K562 (cell line): ENCODE measurements at regions not wholly inside any gene's neighbourhood (a gene's known extent, or its start where the extent isn't known, plus 50 kb on each side); places are given as distances from the start of the nearest gene placed in this dataset.
"Not testable (repeated sequence)": the region's sequence is repeated elsewhere in the genome, so short reads cannot be mapped to it uniquely, and the experiment has no call there.

ENCODE experiments used
- ATAC-seq: fragments of 200-7000 bp; cut with Tn5 transposase; 3 replicates; pipeline ENCODE4 v1.9.1; 2020; ENCODE audit warnings: moderate library complexity
- BruUV-seq: library from RNA; stranded (reverse); fragments of 400-500 nt; replicated peaks from 2 replicates; lab custom pipeline; 2021; lab: Mats Ljungman, UMichigan
- CTCF ChIA-PET: fragments of 300-600 bp; formaldehyde crosslinking; extraction: SDS; loops from one replicate; lab custom pipeline; 2021; ENCODE audit warnings: low intra/inter-chr PET ratio; lab: Yijun Ruan, JAX
- POLR2A ChIA-PET: fragments of 300-600, 350-650 bp; sonication (Branson Sonifier 250); formaldehyde crosslinking; extraction: SDS; loops from one replicate; lab custom pipeline; 2021; ENCODE audit warnings: antibody characterized with exemption, inconsistent platforms; lab: Yijun Ruan, JAX
- DNase-seq, 4 experiments: peaks; one replicate each; pipeline versions ENCODE4 v3.0.0 to v3.0.0-alpha.2; 2011 to 2018; ENCODE audit warnings: low spot score in 3 of 4, mixed read lengths in 3 of 4; ENCODE audit errors: extremely low read depth in 1 of 4
- FAIRE-seq: peaks from 2 replicates; lab custom pipeline; 2011; peaks lifted over from hg19 to GRCh38; lab: Jason Lieb, UNC
- H2AFZ ChIP-seq: 2 replicates; pipeline ENCODE4 v1.6.0; 2011; ENCODE audit warnings: low read depth, low read length, control low read depth, inconsistent platforms
- H3K27ac ChIP-seq: fragments of 200-600 bp; 3 replicates; pipeline ENCODE4 v1.8.0; 2011; ENCODE audit warnings: low read depth, mild to moderate bottlenecking, control low read depth, inconsistent platforms, low read length, moderate library complexity, mixed read lengths; ENCODE audit errors: extremely low read depth
- H3K27me3 ChIP-seq, 2 experiments: fragments of 300-600 bp in 1 of 2; 2 replicates in 1 of 2; 3 replicates in 1 of 2; pipeline versions ENCODE4 v1.6.0 to v1.8.0; 2011; ENCODE audit warnings: inconsistent platforms in 2 of 2, low read length in 2 of 2, mild to moderate bottlenecking in 1 of 2, mixed read lengths in 1 of 2, moderate library complexity in 1 of 2; ENCODE audit not compliant: control insufficient read depth in 2 of 2, insufficient read depth in 2 of 2
- H3K36me3 ChIP-seq: fragments of 300-600 bp; 3 replicates; pipeline ENCODE4 v1.8.0; 2011; ENCODE audit warnings: mild to moderate bottlenecking, low read length, inconsistent platforms; ENCODE audit not compliant: control insufficient read depth, insufficient read depth
- H3K4me1 ChIP-seq, 2 experiments: fragments of 200-600 bp in 1 of 2; replicated peaks in 1 of 2; 2 replicates in 1 of 2; 3 replicates in 1 of 2; pipeline versions ENCODE4 v1.5.1 to v1.8.0; 2011; ENCODE audit warnings: inconsistent platforms in 2 of 2, low read length in 2 of 2, mild to moderate bottlenecking in 1 of 2, mixed read lengths in 1 of 2, moderate library complexity in 1 of 2; ENCODE audit not compliant: control insufficient read depth in 2 of 2, insufficient read depth in 2 of 2
- H3K4me2 ChIP-seq: 2 replicates; pipeline ENCODE4 v1.6.1; 2011; ENCODE audit warnings: low read length, control low read depth, inconsistent platforms, mixed read lengths; ENCODE audit not compliant: insufficient read depth
- H3K4me3 ChIP-seq: fragments of 200-600 bp; sonication (generic), shearing (Covaris generic); 2 replicates; pipeline ENCODE4 v1.5.1; 2016; ENCODE audit warnings: control low read depth, inconsistent platforms
- H3K79me2 ChIP-seq: fragments of 200-600 bp; 3 replicates; pipeline ENCODE4 v1.8.0; 2011; ENCODE audit warnings: low read length, inconsistent platforms; ENCODE audit not compliant: control insufficient read depth, insufficient read depth
- H3K9ac ChIP-seq, 2 experiments: 2 replicates each; pipeline versions ENCODE4 v1.6.0 to v1.6.1; 2011; ENCODE audit warnings: low read depth in 2 of 2, low read length in 2 of 2, control low read depth in 1 of 2, inconsistent platforms in 1 of 2, mild to moderate bottlenecking in 1 of 2, mixed read lengths in 1 of 2; ENCODE audit not compliant: insufficient read depth in 1 of 2
- H3K9me1 ChIP-seq: one replicate; pipeline ENCODE4 v1.6.0; 2011; ENCODE audit warnings: inconsistent platforms, mild to moderate bottlenecking, low read length, moderate library complexity; ENCODE audit not compliant: control insufficient read depth, insufficient read depth
- H3K9me3 ChIP-seq: replicated peaks from 2 replicates; pipeline ENCODE4 v1.5.1; 2011; ENCODE audit warnings: low read depth, low read length, inconsistent platforms; ENCODE audit not compliant: control insufficient read depth, insufficient read depth
- H4K20me1 ChIP-seq: replicated peaks from 2 replicates; pipeline ENCODE4 v1.6.1; 2011; ENCODE audit warnings: low read length, inconsistent platforms, mixed read lengths; ENCODE audit not compliant: control insufficient read depth, insufficient read depth
- WGBS: fragments of 100-300 bp; shearing (Covaris generic); methylation state at CpG from one replicate; pipeline ENCODE4 v1.1.6; 2016; ENCODE audit warnings: low coverage, mixed read lengths; ENCODE audit not compliant: insufficient coverage; ENCODE audit errors: missing lambda C conversion rate; 5-methylcytosine and 5-hydroxymethylcytosine counted together
- in situ Hi-C: fragments of 300-500 bp; cut with MboI; formaldehyde crosslinking; loops from 4 replicates; pipeline ENCODE4 v1.15.0; 2018; ENCODE audit warnings: inconsistent platforms, mixed read lengths
- intact Hi-C: fragments of 100-400 bp; cut with micrococcal nuclease; formaldehyde crosslinking; loops from 2 replicates; pipeline ENCODE4 v1.14.2; 2022

GRCh38 chr9:62737915-62738314, 1548.1 kb downstream of the SPATA31A7 start:
- FAIRE-seq, DNase-seq, H2AFZ ChIP-seq, H3K36me3 ChIP-seq, H4K20me1 ChIP-seq, BruUV-seq, H3K9me3 ChIP-seq, ATAC-seq, H3K4me1 ChIP-seq, in situ Hi-C loops, H3K4me3 ChIP-seq, H3K27ac ChIP-seq, intact Hi-C loops, H3K79me2 ChIP-seq, H3K4me2 ChIP-seq, H3K9me1 ChIP-seq, H3K9ac ChIP-seq, POLR2A ChIA-PET, CTCF ChIA-PET, H3K27me3 ChIP-seq: not testable (repeated sequence)
- 0% methylated on average over 2 of the region's 24 CpGs for whole genome bisulfite sequencing

- H4K20me1 ChIP-seq, H3K9ac ChIP-seq, BruUV-seq, H3K36me3 ChIP-seq, H3K9me1 ChIP-seq, intact Hi-C loops, FAIRE-seq, CTCF ChIA-PET, H3K27me3 ChIP-seq, H3K4me2 ChIP-seq, H3K27ac ChIP-seq, H3K4me1 ChIP-seq, POLR2A ChIA-PET, DNase-seq, H3K79me2 ChIP-seq, H2AFZ ChIP-seq, ATAC-seq, in situ Hi-C loops, H3K9me3 ChIP-seq, H3K4me3 ChIP-seq: not testable (repeated sequence)
- WGBS: no CpG with 5 or more reads among the region's 7 CpGs
Measured at GRCh38 chr9:62745774-62746529, 1556.1 kb downstream of the SPATA31A7 start.
